ENCODE measurements at regions not wholly inside any gene's neighbourhood (a gene's known extent, or its start where the extent isn't known, plus 50 kb on each side); places are given as distances from the start of the nearest gene placed in this dataset.

DNA sequence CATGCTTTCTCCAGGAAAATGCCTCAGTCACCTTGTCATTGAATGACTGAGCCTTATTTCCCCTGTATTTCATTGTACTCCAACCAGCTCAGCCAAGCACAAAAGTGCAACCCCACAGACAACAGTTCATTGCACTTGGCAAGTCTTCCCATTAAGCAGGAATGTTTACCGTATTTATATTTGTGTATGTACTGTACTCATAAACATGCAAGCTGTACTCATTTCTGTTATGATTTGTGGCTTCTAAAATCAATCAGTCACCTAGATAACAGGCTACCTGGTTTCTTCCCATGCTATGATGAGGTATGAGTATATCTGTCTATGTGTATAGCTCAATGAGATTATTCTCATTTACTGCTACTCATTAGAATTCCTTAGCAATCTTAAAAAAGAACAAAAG, 505.5 kb upstream of the FAM98A start (continued):
- TF ChIP-seq SRF (IDR thresholded peaks at IDR 0.05; ENCODE audit: low read depth, low read length), result no peak
- no peak for TF ChIP-seq CTBP2 (IDR thresholded peaks at IDR 0.05; ENCODE audit: borderline replicate concordance, insufficient read depth, insufficient read length, low read length)
- TF ChIP-seq TEAD4 (IDR thresholded peaks at IDR 0.05; ENCODE audit: low read depth, low read length), result no peak

Measured in H1 (cell line).